Caco-2 (cell line): ENCODE measurements at regions not wholly inside any gene's neighbourhood (a gene's known extent, or its start where the extent isn't known, plus 50 kb on each side); places are given as distances from the start of the nearest gene placed in this dataset.

Source experiments
- BruUV-seq: library from RNA; stranded (reverse); fragments of 400-500 nt; replicated peaks from 2 replicates; lab custom pipeline; 2021; lab: Mats Ljungman, UMichigan
- CTCF ChIA-PET: fragments of 300-600 bp; sonication (Branson Sonifier 250); formaldehyde crosslinking; loops from one replicate; lab custom pipeline; 2022; ENCODE audit warnings: antibody characterized with exemption; lab: Charles Lee
- POLR2A ChIA-PET: fragments of 300-600 bp; sonication (Branson Sonifier 250); formaldehyde crosslinking; loops from one replicate; lab custom pipeline; 2022; ENCODE audit warnings: antibody characterized with exemption; lab: Charles Lee
- DNase-seq, 2 experiments: peaks; one replicate each; pipeline versions ENCODE4 v3.0.0 to v3.0.0-alpha.2; 2020 to 2022
- H3K27me3 ChIP-seq: replicated peaks from 2 replicates; pipeline ENCODE4 v1.6.0; 2011; ENCODE audit warnings: low read length; ENCODE audit not compliant: control insufficient read depth, insufficient read depth
- H3K36me3 ChIP-seq: 2 replicates; pipeline ENCODE4 v1.5.1; 2011; ENCODE audit warnings: low read length; ENCODE audit not compliant: control insufficient read depth, insufficient read depth
- H3K4me1 ChIP-seq: fragments of 250-450 bp; sonication (Bioruptor Pico); 2 replicates; pipeline ENCODE4 v1.5.1; 2020; ENCODE audit warnings: mild to moderate bottlenecking
- H3K4me3 ChIP-seq: 2 replicates; pipeline ENCODE4 v1.5.1; 2011; ENCODE audit warnings: low read depth, mild to moderate bottlenecking, control low read depth, low read length
- H3K9me3 ChIP-seq: fragments of 250-450 bp; sonication (Bioruptor Pico); 2 replicates; pipeline ENCODE4 v1.5.1; 2020; ENCODE audit warnings: mild to moderate bottlenecking, moderate library complexity
- H3K27ac Mint-ChIP-seq: one replicate; pipeline ENCODE4 v1.8.0; 2022; ENCODE audit warnings: mixed read lengths; ENCODE audit not compliant: unreplicated experiment
- H3K27me3 Mint-ChIP-seq: one replicate; pipeline ENCODE4 v1.8.0; 2022; ENCODE audit warnings: mixed read lengths; ENCODE audit not compliant: insufficient read depth, unreplicated experiment
- H3K36me3 Mint-ChIP-seq: one replicate; pipeline ENCODE4 v1.8.0; 2022; ENCODE audit warnings: mild to moderate bottlenecking, mixed read lengths; ENCODE audit not compliant: insufficient read depth, unreplicated experiment
- H3K4me1 Mint-ChIP-seq: one replicate; pipeline ENCODE4 v1.8.0; 2022; ENCODE audit warnings: low read depth, mixed read lengths; ENCODE audit not compliant: unreplicated experiment
- H3K4me3 Mint-ChIP-seq: one replicate; pipeline ENCODE4 v1.8.0; 2022; ENCODE audit warnings: mild to moderate bottlenecking, moderate library complexity, mixed read lengths; ENCODE audit not compliant: unreplicated experiment
- H3K9me3 Mint-ChIP-seq: one replicate; pipeline ENCODE4 v1.8.0; 2022; ENCODE audit warnings: mixed read lengths; ENCODE audit not compliant: unreplicated experiment
- CTCF ChIP-seq, 2 experiments: fragments of 200-600 bp in 1 of 2; IDR thresholded peaks; 1 replicate in 1 of 2; 2 replicates in 1 of 2; pipeline versions ENCODE4 v1.5.1 to v1.8.0; 2011 to 2022; ENCODE audit warnings: antibody characterized with exemption in 1 of 2, control low read depth in 1 of 2, inconsistent platforms in 1 of 2, low read depth in 1 of 2, low read length in 1 of 2, mild to moderate bottlenecking in 1 of 2, moderate library complexity in 1 of 2; ENCODE audit not compliant: insufficient read depth in 1 of 2, severe bottlenecking in 1 of 2, unreplicated experiment in 1 of 2
- intact Hi-C: fragments of 100-400 bp; cut with micrococcal nuclease; formaldehyde crosslinking; loops from one replicate; pipeline ENCODE4 v1.10.0; 2022; ENCODE audit not compliant: unreplicated experiment

GRCh38 chr4:132901224-132901623, 247.9 kb upstream of the PCDH10 start:
- no peaks in the 10 kb centered on the region for H3K9me3 ChIP-seq
- no TSS peak for BruUV-seq
- Mint-ChIP-seq H3K27me3 (no peaks in the 10 kb centered on the region), H3K4me1 (no peaks in the 10 kb centered on the region), H3K4me3 (no peak overlapping the region), H3K36me3 (no peaks in the 10 kb centered on the region), H3K9me3 (no peaks in the 10 kb centered on the region), H3K27ac (no peak overlapping the region)
- H3K27me3 ChIP-seq = no peaks in the 10 kb centered on the region
- no peak overlapping the region for H3K4me3 ChIP-seq
- no peaks in the 10 kb centered on the region for H3K36me3 ChIP-seq
- ChIA-PET POLR2A (no interaction called here), CTCF (no interaction called here)
- no peak for TF ChIP-seq CTCF (IDR thresholded peaks at IDR 0.05; ENCODE audit: insufficient read depth in 1 of 2, low read depth in 1 of 2, low read length in 1 of 2, severe bottlenecking in 1 of 2, unreplicated experiment in 1 of 2)
- intact Hi-C loops = no loop called here
- DNase-seq = no peak
- H3K4me1 ChIP-seq = no peaks in the 10 kb centered on the region

GRCh38 chr4:132910229-132910748, 238.8 kb upstream of the PCDH10 start:
- no peak for DNase-seq
- no peaks in the 10 kb centered on the region for H3K4me1 ChIP-seq
- no peaks in the 10 kb centered on the region for H3K9me3 ChIP-seq
- Mint-ChIP-seq H3K36me3 (no peaks in the 10 kb centered on the region), H3K27me3 (no peaks in the 10 kb centered on the region), H3K9me3 (no peaks in the 10 kb centered on the region), H3K4me1 (no peaks in the 10 kb centered on the region), H3K27ac (no peak overlapping the region), H3K4me3 (no peak overlapping the region)
- ChIA-PET POLR2A (no interaction called here), CTCF (no interaction called here)
- no peaks in the 10 kb centered on the region for H3K36me3 ChIP-seq
- no peaks in the 10 kb centered on the region for H3K27me3 ChIP-seq
- intact Hi-C loops = no loop called here
- no peak overlapping the region for H3K4me3 ChIP-seq
- no TSS peak for BruUV-seq
- TF ChIP-seq CTCF (IDR thresholded peaks at IDR 0.05; ENCODE audit: insufficient read depth in 1 of 2, low read depth in 1 of 2, low read length in 1 of 2, severe bottlenecking in 1 of 2, unreplicated experiment in 1 of 2) = no peak

- H3K9me3 Mint-ChIP-seq = no peaks in the 10 kb centered on the region
- Histone ChIP-seq H3K27me3 (no peaks in the 10 kb centered on the region), H3K9me3 (no peaks in the 10 kb centered on the region), H3K36me3 (no peaks in the 10 kb centered on the region), H3K4me3 (no peak overlapping the region), H3K4me1 (no peaks in the 10 kb centered on the region)
- TF ChIP-seq CTCF (IDR thresholded peaks at IDR 0.05; ENCODE audit: insufficient read depth in 1 of 2, low read depth in 1 of 2, low read length in 1 of 2, severe bottlenecking in 1 of 2, unreplicated experiment in 1 of 2) = no peak
- ChIA-PET POLR2A (no interaction called here), CTCF (no interaction called here)
- no TSS peak for BruUV-seq
- no peak overlapping the region for H3K27ac Mint-ChIP-seq
- H3K27me3 Mint-ChIP-seq = no peaks in the 10 kb centered on the region
- H3K4me1 Mint-ChIP-seq = no peaks in the 10 kb centered on the region
- H3K36me3 Mint-ChIP-seq = no peaks in the 10 kb centered on the region
- no peak overlapping the region for H3K4me3 Mint-ChIP-seq
- intact Hi-C loops = no loop called here
- DNase-seq = no peak
Measured at GRCh38 chr4:132918096-132918495, 231.0 kb upstream of the PCDH10 start.
